Lower lobe of right lung (tissue), 2 donors: ENCODE measurements at regions not wholly inside any gene's neighbourhood (a gene's known extent, or its start where the extent isn't known, plus 50 kb on each side); places are given as distances from the start of the nearest gene placed in this dataset.

Source experiments
- ATAC-seq, 2 donors: fragments of 200-7000 bp; cut with Tn5 transposase; one replicate each; pipeline ENCODE4 v1.9.1; 2020 to 2022; ENCODE audit warnings: mild to moderate bottlenecking in 2 of 2, moderate library complexity in 2 of 2
- DNase-seq: peaks from one replicate; pipeline ENCODE4 v3.0.0-alpha.2; 2020
- H3K27ac ChIP-seq: fragments of 200-600 bp; one replicate; pipeline ENCODE4 v1.8.0; 2022
- H3K27me3 ChIP-seq: fragments of 200-600 bp; one replicate; pipeline ENCODE4 v1.8.0; 2022; ENCODE audit warnings: low read depth
- H3K36me3 ChIP-seq: fragments of 200-600 bp; one replicate; pipeline ENCODE4 v1.8.0; 2022; ENCODE audit warnings: mild to moderate bottlenecking
- H3K4me1 ChIP-seq: fragments of 200-600 bp; one replicate; pipeline ENCODE4 v1.8.0; 2022
- H3K4me3 ChIP-seq: fragments of 200-600 bp; one replicate; pipeline ENCODE4 v1.8.0; 2022; ENCODE audit warnings: mild to moderate bottlenecking
- H3K9me3 ChIP-seq: fragments of 200-600 bp; one replicate; pipeline ENCODE4 v1.8.0; 2022
- CTCF ChIP-seq: fragments of 200-600 bp; IDR thresholded peaks from one replicate; pipeline ENCODE4 v1.8.0; 2022; ENCODE audit warnings: antibody characterized with exemption, mild to moderate bottlenecking
- intact Hi-C: fragments of 100-400 bp; cut with DNase I; formaldehyde crosslinking; loops from one replicate; pipeline ENCODE4 v1.11.0; 2022
- donor health status: DM: no; HTN: yes; CAD: no; lungs with severe emphysema.

GRCh38 chr1:98066911-98067310, 146.1 kb upstream of the DPYD start:
- Histone ChIP-seq H3K4me1 (no peaks in the 10 kb centered on the region), H3K9me3 (no peaks in the 10 kb centered on the region), H3K27me3 (no peaks in the 10 kb centered on the region), H3K36me3 (no peaks in the 10 kb centered on the region), H3K4me3 (no peak overlapping the region), H3K27ac (no peak overlapping the region)
- DNase-seq: no peak
- ATAC-seq: no peak
- intact Hi-C loops: no loop called here
- no peak for TF ChIP-seq CTCF

GRCh38 chr1:98059620-98060019, 138.8 kb upstream of the DPYD start:
- Histone ChIP-seq H3K4me3 (no peak overlapping the region), H3K36me3 (no peaks in the 10 kb centered on the region), H3K27me3 (peaks cover 13% of the 10 kb centered on the region), H3K27ac (no peak overlapping the region), H3K4me1 (no peaks in the 10 kb centered on the region), H3K9me3 (no peaks in the 10 kb centered on the region)
- intact Hi-C loops: loop anchor here (10.0 kb wide), 1 partner anchor 405 kb away; no protein-coding TSS in a partner anchor
- ATAC-seq: no peak
- DNase-seq: no peak
- no peak for TF ChIP-seq CTCF

GRCh38 chr1:98058676-98059075, 137.8 kb upstream of the DPYD start:
- intact Hi-C loops: loop anchor here (10.0 kb wide), 1 partner anchor 406 kb away; no protein-coding TSS in a partner anchor

GRCh38 chr1:98057236-98057910, 136.5 kb upstream of the DPYD start:
- no peak for TF ChIP-seq CTCF
- Histone ChIP-seq H3K27ac (no peak overlapping the region), H3K4me1 (peaks cover 8% of the 10 kb centered on the region), H3K27me3 (peaks cover 25% of the 10 kb centered on the region), H3K4me3 (no peak overlapping the region), H3K9me3 (no peaks in the 10 kb centered on the region), H3K36me3 (no peaks in the 10 kb centered on the region)
- DNase-seq (no peak), ATAC-seq (no peak)
- intact Hi-C loops: loop anchor here (10.0 kb wide), 1 partner anchor 407 kb away; no protein-coding TSS in a partner anchor

More at GRCh38 chr1:98058676-98059075, 137.8 kb upstream of the DPYD start:
- peaks cover 3% of the 10 kb centered on the region for H3K4me1 ChIP-seq
- DNase-seq: no peak
- H3K4me3 ChIP-seq: no peak overlapping the region
- H3K9me3 ChIP-seq: no peaks in the 10 kb centered on the region
- no peak for ATAC-seq
- TF ChIP-seq CTCF: no peak
- no peak overlapping the region for H3K27ac ChIP-seq
- no peaks in the 10 kb centered on the region for H3K36me3 ChIP-seq
- peaks cover 15% of the 10 kb centered on the region for H3K27me3 ChIP-seq

GRCh38 chr1:98056781-98057180, 135.9 kb upstream of the DPYD start:
- intact Hi-C loops: loop anchor here (10.0 kb wide), 1 partner anchor 408 kb away; no protein-coding TSS in a partner anchor
- DNase-seq (no peak), ATAC-seq (no peak)
- no peak for TF ChIP-seq CTCF
- Histone ChIP-seq H3K27ac (no peak overlapping the region), H3K4me3 (no peak overlapping the region), H3K4me1 (peaks cover 8% of the 10 kb centered on the region), H3K9me3 (no peaks in the 10 kb centered on the region), H3K27me3 (peaks cover 31% of the 10 kb centered on the region), H3K36me3 (no peaks in the 10 kb centered on the region)
